ENCODE measurements at regions not wholly inside any gene's neighbourhood (a gene's known extent, or its start where the extent isn't known, plus 50 kb on each side); places are given as distances from the start of the nearest gene placed in this dataset.

DNA sequence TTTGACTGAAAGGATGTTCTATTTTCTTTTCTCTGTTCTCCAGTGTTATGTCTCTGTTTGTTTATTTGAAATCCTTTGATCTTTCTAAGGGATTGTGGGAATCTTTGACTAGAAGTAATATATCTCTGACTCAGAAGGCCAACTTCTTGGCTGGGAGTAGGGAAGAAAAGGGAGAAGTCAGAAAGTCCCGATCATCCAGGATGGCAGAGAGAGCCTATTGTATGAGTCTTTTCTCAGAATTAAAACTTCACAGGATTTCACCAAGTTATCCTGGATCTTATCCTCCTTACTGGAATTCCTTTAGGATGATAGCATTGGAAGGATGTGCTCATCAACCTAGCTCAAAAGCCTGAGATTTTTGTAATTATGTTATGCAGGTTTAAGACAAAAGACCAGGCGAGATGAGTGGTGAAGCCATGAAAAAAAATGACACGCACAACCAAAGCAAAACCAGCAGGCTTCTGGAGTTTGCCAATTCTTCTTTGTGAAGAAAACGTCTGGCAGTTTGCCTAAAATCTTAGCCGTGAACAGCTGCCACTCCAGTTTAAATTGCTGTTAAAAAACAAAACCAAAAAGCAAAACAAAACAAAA is 383.6 kb upstream of the SMIM21 start:
- TF ChIP-seq POLR2A (IDR thresholded peaks at IDR 0.05), result no peak
- no peak for TF ChIP-seq CTCF (IDR thresholded peaks at IDR 0.05)

Measured in adrenal gland (tissue), 5 donors.